ENCODE measurements at regions not wholly inside any gene's neighbourhood (a gene's known extent, or its start where the extent isn't known, plus 50 kb on each side); places are given as distances from the start of the nearest gene placed in this dataset.

DNA sequence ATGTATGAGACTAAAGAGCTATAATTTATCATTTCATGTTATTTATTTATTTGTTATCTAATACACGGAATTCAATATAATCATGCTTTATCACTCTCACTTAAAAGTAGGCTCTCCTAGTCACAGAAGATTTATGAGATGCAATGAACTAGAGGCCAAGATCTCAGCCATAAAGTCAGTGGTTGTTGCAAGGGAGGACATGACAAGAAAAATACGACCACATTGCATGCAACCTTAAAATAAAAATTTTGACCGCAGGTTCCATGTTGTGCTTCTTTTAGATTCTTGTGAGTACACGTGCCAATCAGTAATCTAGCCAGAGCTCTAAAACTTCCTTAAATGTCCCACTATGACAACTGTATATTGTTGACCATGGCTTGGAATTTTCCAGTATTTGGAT, 75.9 kb upstream of the SP8 start:
- TF ChIP-seq, protein P1, sequence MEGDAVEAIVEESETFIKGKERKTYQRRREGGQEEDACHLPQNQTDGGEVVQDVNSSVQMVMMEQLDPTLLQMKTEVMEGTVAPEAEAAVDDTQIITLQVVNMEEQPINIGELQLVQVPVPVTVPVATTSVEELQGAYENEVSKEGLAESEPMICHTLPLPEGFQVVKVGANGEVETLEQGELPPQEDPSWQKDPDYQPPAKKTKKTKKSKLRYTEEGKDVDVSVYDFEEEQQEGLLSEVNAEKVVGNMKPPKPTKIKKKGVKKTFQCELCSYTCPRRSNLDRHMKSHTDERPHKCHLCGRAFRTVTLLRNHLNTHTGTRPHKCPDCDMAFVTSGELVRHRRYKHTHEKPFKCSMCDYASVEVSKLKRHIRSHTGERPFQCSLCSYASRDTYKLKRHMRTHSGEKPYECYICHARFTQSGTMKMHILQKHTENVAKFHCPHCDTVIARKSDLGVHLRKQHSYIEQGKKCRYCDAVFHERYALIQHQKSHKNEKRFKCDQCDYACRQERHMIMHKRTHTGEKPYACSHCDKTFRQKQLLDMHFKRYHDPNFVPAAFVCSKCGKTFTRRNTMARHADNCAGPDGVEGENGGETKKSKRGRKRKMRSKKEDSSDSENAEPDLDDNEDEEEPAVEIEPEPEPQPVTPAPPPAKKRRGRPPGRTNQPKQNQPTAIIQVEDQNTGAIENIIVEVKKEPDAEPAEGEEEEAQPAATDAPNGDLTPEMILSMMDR (IDR thresholded peaks at IDR 0.05) = no peak
- TF ChIP-seq POLR2AphosphoS5 (IDR thresholded peaks at IDR 0.05; ENCODE audit: insufficient read depth in 1 of 2, low read depth in 1 of 2) (no peak), POLR2A (IDR thresholded peaks at IDR 0.05) (no peak)
